Trophoblast cell (in vitro differentiated cells and primary cell): ENCODE measurements at regions not wholly inside any gene's neighbourhood (a gene's known extent, or its start where the extent isn't known, plus 50 kb on each side); places are given as distances from the start of the nearest gene placed in this dataset.

Experiments used
- DNase-seq, 2 donors: peaks; one replicate each; pipeline ENCODE4 v3.0.0-alpha.2; 2016
- H2AFZ ChIP-seq: 2 replicates; pipeline ENCODE4 v1.6.1; 2013; ENCODE audit warnings: low read length, moderate library complexity, mild to moderate bottlenecking; ENCODE audit not compliant: insufficient read depth, poor library complexity
- H2AK5ac ChIP-seq: 2 replicates; pipeline ENCODE4 v1.6.1; 2013; ENCODE audit warnings: mild to moderate bottlenecking, low read length
- H2BK120ac ChIP-seq: 2 replicates; pipeline ENCODE4 v1.6.1; 2013; ENCODE audit warnings: low read length, mild to moderate bottlenecking, moderate library complexity; ENCODE audit not compliant: insufficient read depth, poor library complexity
- H2BK12ac ChIP-seq: 2 replicates; pipeline ENCODE4 v1.6.1; 2013; ENCODE audit warnings: mild to moderate bottlenecking, low read length, moderate library complexity
- H2BK5ac ChIP-seq: 2 replicates; pipeline ENCODE4 v1.6.1; 2013; ENCODE audit warnings: low read length, low read depth, moderate library complexity, mild to moderate bottlenecking; ENCODE audit not compliant: poor library complexity
- H3K14ac ChIP-seq: 2 replicates; pipeline ENCODE4 v1.6.1; 2013; ENCODE audit warnings: mild to moderate bottlenecking, low read length
- H3K18ac ChIP-seq: 2 replicates; pipeline ENCODE4 v1.6.1; 2013; ENCODE audit warnings: mild to moderate bottlenecking, low read length
- H3K23ac ChIP-seq: 2 replicates; pipeline ENCODE4 v1.6.1; 2013; ENCODE audit warnings: low read length
- H3K27ac ChIP-seq: 2 replicates; pipeline ENCODE4 v1.5.1; 2013; ENCODE audit warnings: low read depth, mild to moderate bottlenecking, inconsistent platforms, low read length, moderate library complexity
- H3K27me3 ChIP-seq: 2 replicates; pipeline ENCODE4 v1.6.1; 2013; ENCODE audit warnings: inconsistent platforms, mild to moderate bottlenecking, low read length, moderate library complexity; ENCODE audit not compliant: insufficient read depth
- H3K36me3 ChIP-seq, 2 experiments: 1 replicate in 1 of 2; 2 replicates in 1 of 2; pipeline ENCODE4 v1.6.1; 2013; ENCODE audit warnings: low read length in 2 of 2, mild to moderate bottlenecking in 2 of 2, moderate library complexity in 1 of 2; ENCODE audit not compliant: insufficient read depth in 2 of 2, control insufficient read depth in 1 of 2
- H3K4ac ChIP-seq: 2 replicates; pipeline ENCODE4 v1.6.1; 2013; ENCODE audit warnings: low read depth, mild to moderate bottlenecking, low read length, moderate library complexity
- H3K4me1 ChIP-seq, 2 experiments: 1 replicate in 1 of 2; 2 replicates in 1 of 2; pipeline ENCODE4 v1.6.1; 2013; ENCODE audit warnings: low read length in 2 of 2, mild to moderate bottlenecking in 2 of 2, moderate library complexity in 1 of 2; ENCODE audit not compliant: insufficient read depth in 2 of 2, control insufficient read depth in 1 of 2
- H3K4me2 ChIP-seq: 2 replicates; pipeline ENCODE4 v1.6.1; 2013; ENCODE audit warnings: inconsistent platforms, mild to moderate bottlenecking, low read length, moderate library complexity
- H3K4me3 ChIP-seq: 2 replicates; pipeline ENCODE4 v1.5.1; 2013; ENCODE audit warnings: mild to moderate bottlenecking, low read depth, low read length, inconsistent platforms
- H3K79me1 ChIP-seq: one replicate; pipeline ENCODE4 v1.6.1; 2013; ENCODE audit warnings: low read length
- H3K79me2 ChIP-seq: 2 replicates; pipeline ENCODE4 v1.6.1; 2013; ENCODE audit warnings: low read length, mild to moderate bottlenecking; ENCODE audit not compliant: control insufficient read depth, insufficient read depth, poor library complexity
- H3K9ac ChIP-seq: 2 replicates; pipeline ENCODE4 v1.6.1; 2013; ENCODE audit warnings: mild to moderate bottlenecking, low read length
- H3K9me3 ChIP-seq: 2 replicates; pipeline ENCODE4 v1.6.1; 2013; ENCODE audit warnings: low read depth, mild to moderate bottlenecking, control low read depth, inconsistent platforms, low read length; ENCODE audit not compliant: insufficient read depth
- H4K12ac ChIP-seq: 2 replicates; pipeline ENCODE4 v1.6.1; 2013; ENCODE audit warnings: low read depth, mild to moderate bottlenecking, low read length, moderate library complexity
- H4K8ac ChIP-seq: 2 replicates; pipeline ENCODE4 v1.6.1; 2013; ENCODE audit warnings: low read depth, mild to moderate bottlenecking, low read length, moderate library complexity
- H4K91ac ChIP-seq: one replicate; pipeline ENCODE4 v1.6.1; 2013; ENCODE audit warnings: low read depth, mild to moderate bottlenecking, low read length, moderate library complexity
- whole genome bisulfite sequencing: extraction: QIAGEN DNeasy Blood & Tissue Kit; methylation state at CpG from one replicate; pipeline ENCODE4 v1.1.7; 2013; ENCODE audit warnings: missing lambda C conversion rate; ENCODE audit not compliant: insufficient read length, insufficient coverage; ENCODE audit errors: extremely low coverage; 5-methylcytosine and 5-hydroxymethylcytosine counted together

DNA sequence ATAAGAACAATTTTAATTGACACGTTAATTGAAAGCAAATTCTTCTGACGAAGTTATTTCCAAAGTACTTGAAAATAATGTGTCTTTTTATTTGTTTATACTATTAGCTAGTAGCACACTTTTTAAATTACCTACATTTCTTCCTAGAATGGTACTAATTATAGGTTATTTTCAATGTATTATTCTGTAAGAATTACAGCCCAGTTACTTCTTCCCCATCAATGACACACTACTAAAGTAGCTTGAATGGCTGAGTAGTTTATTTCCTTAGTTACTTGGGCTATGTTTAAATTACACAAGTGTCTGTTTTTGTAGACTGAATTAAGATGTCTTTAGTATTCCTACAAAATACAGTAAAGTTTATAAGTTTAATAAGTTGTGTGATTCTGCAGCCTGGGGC is 217.6 kb upstream of the IL12A start:
- Histone ChIP-seq H2AK5ac (no peak overlapping the region), H3K18ac (no peak overlapping the region)
- no CpG with 5 or more reads among the region's 2 CpGs for WGBS

GRCh38 chr3:159771865-159772611 is 216.6 kb upstream of the IL12A start:
- peaks cover 9 to 14% of the 10 kb centered on the region in 2 experiments for H3K36me3 ChIP-seq
- H3K27me3 ChIP-seq, result no peaks in the 10 kb centered on the region
- no peak overlapping the region for H3K18ac ChIP-seq
- no CpG with 5 or more reads among the region's 11 CpGs for WGBS
- no peak overlapping the region for H3K4ac ChIP-seq
- DNase-seq, result peak in 1 of 2 donors; percentile 71
- no peak overlapping the region for H3K4me3 ChIP-seq
- no peak overlapping the region for H2BK5ac ChIP-seq
- H3K79me1 ChIP-seq, result peaks cover 6% of the 10 kb centered on the region
- H3K27ac ChIP-seq, result no peak overlapping the region
- no peak overlapping the region for H3K14ac ChIP-seq
- no peak overlapping the region for H2AK5ac ChIP-seq
- no peak overlapping the region for H4K8ac ChIP-seq
- H2BK120ac ChIP-seq, result no peak overlapping the region
- peaks cover 4 to 15% of the 10 kb centered on the region in 2 experiments for H3K4me1 ChIP-seq
- peaks cover 7% of the 10 kb centered on the region for H3K79me2 ChIP-seq
- no peaks in the 10 kb centered on the region for H3K9me3 ChIP-seq
- H2BK12ac ChIP-seq, result no peak overlapping the region
- no peak overlapping the region for H4K12ac ChIP-seq
- H2AFZ ChIP-seq, result no peak overlapping the region
- H3K4me2 ChIP-seq, result peak overlapping the region; percentile 3
- H3K9ac ChIP-seq, result no peak overlapping the region
- H3K23ac ChIP-seq, result no peak overlapping the region
- no peak overlapping the region for H4K91ac ChIP-seq

More for the DNA sequence above, 217.6 kb upstream of the IL12A start:
- no peak overlapping the region for H3K4ac ChIP-seq
- H2BK5ac ChIP-seq, result no peak overlapping the region
- H3K9me3 ChIP-seq, result no peaks in the 10 kb centered on the region
- no peak overlapping the region for H4K91ac ChIP-seq
- peaks cover 9% of the 10 kb centered on the region for H3K79me2 ChIP-seq
- no peaks in the 10 kb centered on the region for H3K27me3 ChIP-seq
- no peak overlapping the region for H2BK120ac ChIP-seq
- H3K4me3 ChIP-seq, result no peak overlapping the region
- H3K4me2 ChIP-seq, result no peak overlapping the region
- H4K8ac ChIP-seq, result no peak overlapping the region
- no peak overlapping the region for H3K9ac ChIP-seq
- H2BK12ac ChIP-seq, result no peak overlapping the region
- no peak overlapping the region for H3K14ac ChIP-seq
- no peak overlapping the region for H3K23ac ChIP-seq
- H2AFZ ChIP-seq, result no peak overlapping the region
- peaks cover 6% of the 10 kb centered on the region for H3K79me1 ChIP-seq
- peaks cover 5 to 19% of the 10 kb centered on the region in 2 experiments for H3K4me1 ChIP-seq
- peaks cover 9 to 14% of the 10 kb centered on the region in 2 experiments for H3K36me3 ChIP-seq
- H4K12ac ChIP-seq, result no peak overlapping the region
- H3K27ac ChIP-seq, result no peak overlapping the region
- DNase-seq, result no peak

DNA sequence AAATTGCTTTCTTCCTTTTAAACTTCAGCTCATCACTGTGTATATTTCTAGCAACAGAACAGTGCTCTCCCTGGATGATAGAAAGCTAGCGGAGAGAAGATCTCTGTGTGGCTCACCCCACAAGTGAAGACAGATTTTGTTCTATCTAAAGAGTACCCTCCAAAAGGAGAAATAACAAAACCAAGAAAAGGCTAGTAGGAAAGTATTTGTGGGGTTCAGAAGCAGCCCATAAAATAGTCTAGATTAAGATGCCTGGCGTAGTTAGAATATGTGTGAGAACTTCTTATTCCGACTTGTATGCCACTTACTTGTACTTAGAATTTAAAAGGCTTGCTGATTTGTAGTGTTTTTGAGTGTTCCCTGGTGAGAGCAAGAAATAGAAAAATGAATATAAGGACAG is 214.9 kb upstream of the IL12A start:
- Histone ChIP-seq H3K79me1 (peaks cover 6% of the 10 kb centered on the region), H3K4me3 (no peak overlapping the region), H3K36me3 (peaks cover 6 to 11% of the 10 kb centered on the region in 2 experiments), H2BK5ac (no peak overlapping the region), H2AFZ (no peak overlapping the region), H3K27ac (no peak overlapping the region), H4K12ac (no peak overlapping the region), H3K27me3 (no peaks in the 10 kb centered on the region), H2AK5ac (no peak overlapping the region), H4K91ac (no peak overlapping the region), H3K4ac (no peak overlapping the region), H3K4me2 (no peak overlapping the region), H4K8ac (no peak overlapping the region), H2BK12ac (no peak overlapping the region), H3K9me3 (no peaks in the 10 kb centered on the region), H3K9ac (no peak overlapping the region), H3K4me1 (peaks cover 4 to 11% of the 10 kb centered on the region in 2 experiments), H3K23ac (no peak overlapping the region), H3K18ac (no peak overlapping the region), H2BK120ac (no peak overlapping the region), H3K14ac (no peak overlapping the region), H3K79me2 (peaks cover 3% of the 10 kb centered on the region)
- DNase-seq, result no peak
- no CpG with 5 or more reads among the region's 3 CpGs for WGBS

- peaks cover 5 to 9% of the 10 kb centered on the region in 2 experiments for H3K36me3 ChIP-seq
- H2BK12ac ChIP-seq, result peak overlapping the region; percentile 18
- peak overlapping the region; percentile 81 for H2AK5ac ChIP-seq
- H3K79me2 ChIP-seq, result peaks cover 2% of the 10 kb centered on the region
- peak overlapping the region; percentile 62 for H4K8ac ChIP-seq
- peaks cover 6% of the 10 kb centered on the region for H3K79me1 ChIP-seq
- H2BK5ac ChIP-seq, result peak overlapping the region; percentile 65
- no peak overlapping the region for H3K4me2 ChIP-seq
- H2BK120ac ChIP-seq, result peak overlapping the region; percentile 61
- no peaks in the 10 kb centered on the region for H3K27me3 ChIP-seq
- no CpG with 5 or more reads among the region's 5 CpGs for WGBS
- peak overlapping the region; percentile 6 for H4K12ac ChIP-seq
- H3K9me3 ChIP-seq, result no peaks in the 10 kb centered on the region
- H2AFZ ChIP-seq, result no peak overlapping the region
- peak overlapping the region; percentile 20 for H4K91ac ChIP-seq
- peak overlapping the region; percentile 24 for H3K27ac ChIP-seq
- peak overlapping the region; percentile 28 for H3K18ac ChIP-seq
- H3K4ac ChIP-seq, result peak overlapping the region; percentile 49
- peaks cover 4 to 14% of the 10 kb centered on the region in 2 experiments for H3K4me1 ChIP-seq
- H3K23ac ChIP-seq, result no peak overlapping the region
- no peak overlapping the region for H3K9ac ChIP-seq
- peak overlapping the region; percentile 24 for H3K14ac ChIP-seq
- no peak for DNase-seq
- H3K4me3 ChIP-seq, result no peak overlapping the region
These were observed 213.2 kb upstream of the IL12A start for GRCh38 chr3:159775372-159775961.
